K562 (cell line): ENCODE measurements at regions not wholly inside any gene's neighbourhood (a gene's known extent, or its start where the extent isn't known, plus 50 kb on each side); places are given as distances from the start of the nearest gene placed in this dataset.

Source experiments
- JUNB ChIP-seq: fragments of 450-650 bp; formaldehyde crosslinking; conservative IDR thresholded peaks from 2 replicates; pipeline ENCODE4 v1.4.0; 2020; ENCODE audit warnings: mild to moderate bottlenecking
- UBTF ChIP-seq, 2 experiments: IDR thresholded peaks; 2 replicates each; pipeline ENCODE4 v1.6.1; 2012; ENCODE audit warnings: improper control_type of control experiment in 2 of 2, low read depth in 2 of 2, low read length in 2 of 2, borderline replicate concordance in 1 of 2
- ZBTB40 ChIP-seq, 2 experiments: fragments of 450-650 bp in 1 of 2; sonication (generic) in 1 of 2; formaldehyde crosslinking in 1 of 2; IDR thresholded peaks; 2 replicates each; pipeline versions ENCODE4 v1.7.1 to v1.9.0; 2016 to 2022; ENCODE audit warnings: inconsistent platforms in 1 of 2, mild to moderate bottlenecking in 1 of 2, missing genetic modification reagents in 1 of 2
- ZSCAN29 ChIP-seq: fragments of 450-650 bp; IDR thresholded peaks from 2 replicates; pipeline ENCODE4 v1.6.1; 2017
- TF ChIP-seq, protein P1 (sequence below): sonication (generic); formaldehyde crosslinking; IDR thresholded peaks from 2 replicates; pipeline ENCODE4 v1.8.0; 2022; ENCODE audit warnings: mild to moderate bottlenecking, low read depth, missing genetic modification reagents

DNA sequence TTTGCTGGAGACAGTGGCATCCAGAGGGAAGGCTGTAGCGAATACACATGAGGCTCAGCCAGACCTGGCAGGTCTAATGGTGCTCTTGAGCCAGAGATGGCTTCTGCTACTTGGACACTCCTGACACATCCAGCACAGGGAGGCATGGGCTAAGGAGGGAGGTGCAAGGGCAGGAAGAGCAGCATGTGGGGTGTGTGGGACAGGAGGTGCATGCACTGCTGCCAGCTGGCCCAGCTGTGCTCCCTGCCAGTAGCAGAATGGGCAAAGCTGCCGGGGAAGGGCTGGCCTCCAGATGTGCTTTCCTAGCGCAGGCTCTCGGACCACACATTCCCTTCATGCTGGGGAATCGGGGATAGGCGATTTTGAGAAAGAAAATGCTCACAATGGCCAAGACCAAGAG is 309.2 kb downstream of the CDC5L start (continued):
- TF ChIP-seq, protein P1, sequence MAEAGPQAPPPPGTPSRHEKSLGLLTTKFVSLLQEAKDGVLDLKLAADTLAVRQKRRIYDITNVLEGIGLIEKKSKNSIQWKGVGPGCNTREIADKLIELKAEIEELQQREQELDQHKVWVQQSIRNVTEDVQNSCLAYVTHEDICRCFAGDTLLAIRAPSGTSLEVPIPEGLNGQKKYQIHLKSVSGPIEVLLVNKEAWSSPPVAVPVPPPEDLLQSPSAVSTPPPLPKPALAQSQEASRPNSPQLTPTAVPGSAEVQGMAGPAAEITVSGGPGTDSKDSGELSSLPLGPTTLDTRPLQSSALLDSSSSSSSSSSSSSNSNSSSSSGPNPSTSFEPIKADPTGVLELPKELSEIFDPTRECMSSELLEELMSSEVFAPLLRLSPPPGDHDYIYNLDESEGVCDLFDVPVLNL (CRISPR knock-in tag) = no peak
- TF ChIP-seq ZSCAN29 = no peak
- TF ChIP-seq ZBTB40 (IDR thresholded peaks at IDR 0.05) = no peak
- no peak for TF ChIP-seq ZBTB40 (CRISPR knock-in tag; IDR thresholded peaks at IDR 0.05)
- no peak for TF ChIP-seq JUNB
- TF ChIP-seq UBTF (IDR thresholded peaks at IDR 0.05; ENCODE audit: borderline replicate concordance in 1 of 2, low read depth in 2 of 2, low read length in 2 of 2) = no peak
